Panc1 (cell line): ENCODE measurements at regions not wholly inside any gene's neighbourhood (a gene's known extent, or its start where the extent isn't known, plus 50 kb on each side); places are given as distances from the start of the nearest gene placed in this dataset.
"Not testable (repeated sequence)": the region's sequence is repeated elsewhere in the genome, so short reads cannot be mapped to it uniquely, and the experiment has no call there.

Experiments used
- ATAC-seq: fragments of 200-7000 bp; cut with Tn5 transposase; 2 replicates; pipeline ENCODE4 v1.9.1; 2020; ENCODE audit warnings: mild to moderate bottlenecking, moderate library complexity
- BruUV-seq: library from RNA; stranded (reverse); fragments of 400-500 nt; replicated peaks from 2 replicates; lab custom pipeline; 2021; lab: Mats Ljungman, UMichigan
- CTCF ChIA-PET: fragments of 300-600 bp; sonication (Branson Sonifier 250); formaldehyde crosslinking; loops from one replicate; lab custom pipeline; 2022; ENCODE audit warnings: antibody characterized with exemption; lab: Charles Lee
- POLR2A ChIA-PET: fragments of 300-600 bp; sonication (Branson Sonifier 250); formaldehyde crosslinking; loops from one replicate; lab custom pipeline; 2022; ENCODE audit warnings: antibody characterized with exemption; lab: Charles Lee
- DNase-seq: peaks from one replicate; pipeline ENCODE4 v3.0.0-alpha.2; 2010; ENCODE audit warnings: low read depth, low spot score
- H3K27ac ChIP-seq: 2 replicates; pipeline ENCODE4 v1.5.1; 2011; ENCODE audit warnings: mild to moderate bottlenecking, low read length, inconsistent platforms
- H3K27me3 ChIP-seq: fragments of 200-500 bp; sonication (Bioruptor generic); 2 replicates; pipeline ENCODE4 v1.6.0; 2014; ENCODE audit warnings: low read length, inconsistent platforms; ENCODE audit not compliant: control insufficient read depth, insufficient read depth
- H3K36me3 ChIP-seq: fragments of 200-500 bp; sonication (Bioruptor generic); 2 replicates; pipeline ENCODE4 v1.5.1; 2014; ENCODE audit warnings: inconsistent platforms, mild to moderate bottlenecking, low read length, moderate library complexity; ENCODE audit not compliant: control insufficient read depth, insufficient read depth
- H3K4me1 ChIP-seq: 2 replicates; pipeline ENCODE4 v1.5.1; 2011; ENCODE audit warnings: inconsistent platforms, mild to moderate bottlenecking, low read length, moderate library complexity; ENCODE audit not compliant: control insufficient read depth, insufficient read depth
- H3K4me3 ChIP-seq, 2 experiments: 2 replicates each; pipeline ENCODE4 v1.5.1; 2011 to 2012; ENCODE audit warnings: low read depth in 2 of 2, low read length in 2 of 2, mild to moderate bottlenecking in 2 of 2, inconsistent platforms in 1 of 2, moderate library complexity in 1 of 2
- H3K9me3 ChIP-seq: fragments of 200-500 bp; sonication (Bioruptor generic); 2 replicates; pipeline ENCODE4 v1.5.1; 2014; ENCODE audit warnings: low read depth, mild to moderate bottlenecking, inconsistent platforms, low read length, moderate library complexity; ENCODE audit not compliant: control insufficient read depth, insufficient read depth
- POLR2AphosphoS5 ChIP-seq: IDR thresholded peaks from 2 replicates; pipeline ENCODE4 v1.6.1; 2012; ENCODE audit warnings: mild to moderate bottlenecking, low read depth, low read length, moderate library complexity
- SIN3A ChIP-seq: IDR thresholded peaks from 2 replicates; pipeline ENCODE4 v1.6.1; 2012; ENCODE audit warnings: low read depth, mild to moderate bottlenecking, low read length, moderate library complexity, borderline replicate concordance; ENCODE audit not compliant: insufficient read depth
- TCF7L2 ChIP-seq: IDR thresholded peaks from 2 replicates; pipeline ENCODE4 v1.6.1; 2011; ENCODE audit warnings: mild to moderate bottlenecking, low read depth, low read length, inconsistent platforms
- in situ Hi-C: cut with HindIII; loops from 2 replicates; pipeline ENCODE4 v1.10.0; 2016; ENCODE audit warnings: low sequenced_read_pairs, low pct_unique_long_range_greater_than_20kb
- intact Hi-C: fragments of 100-400 bp; cut with micrococcal nuclease; formaldehyde crosslinking; loops from one replicate; pipeline ENCODE4 v1.10.0; 2022; ENCODE audit not compliant: unreplicated experiment
- TF ChIP-seq, protein P1 (sequence below): fragments of 450-650 bp; IDR thresholded peaks from 2 replicates; pipeline ENCODE4 v1.5.1; 2017; ENCODE audit warnings: mild to moderate bottlenecking
- TF ChIP-seq, protein P2 (sequence below), 2 experiments: IDR thresholded peaks; 2 replicates each; pipeline ENCODE4 v1.6.1; 2011 to 2012; ENCODE audit warnings: low read depth in 2 of 2, control low read depth in 1 of 2, low read length in 1 of 2, mild to moderate bottlenecking in 1 of 2, moderate library complexity in 1 of 2; ENCODE audit not compliant: insufficient read depth in 1 of 2

DNA sequence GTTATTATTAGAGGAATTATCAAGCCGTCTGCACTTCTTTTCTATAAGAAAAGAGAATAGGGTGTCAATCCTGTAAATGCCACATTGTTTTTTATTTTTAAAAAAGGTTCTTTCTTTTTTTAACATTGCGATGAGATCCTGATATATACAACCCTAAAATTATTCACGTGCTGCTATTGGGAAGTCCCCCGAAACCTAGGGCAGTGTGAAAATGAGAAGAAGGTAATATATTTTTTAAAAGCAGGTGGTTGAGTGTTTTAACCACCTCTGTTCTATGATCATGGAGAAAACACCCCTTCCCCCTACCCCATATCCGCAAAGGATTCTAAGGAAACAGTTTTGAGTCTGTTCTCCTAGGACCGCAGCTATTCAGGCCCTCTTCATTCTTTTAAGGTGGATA, 94.5 kb upstream of the KLHL14 start:
- ChIA-PET POLR2A (no interaction called here), CTCF (no interaction called here)
- no peak for ATAC-seq
- in situ Hi-C loops = no loop called here
- intact Hi-C loops = no loop called here
- TF ChIP-seq TCF7L2 (no peak), POLR2AphosphoS5 (no peak), SIN3A (no peak)
- TF ChIP-seq, protein P1, sequence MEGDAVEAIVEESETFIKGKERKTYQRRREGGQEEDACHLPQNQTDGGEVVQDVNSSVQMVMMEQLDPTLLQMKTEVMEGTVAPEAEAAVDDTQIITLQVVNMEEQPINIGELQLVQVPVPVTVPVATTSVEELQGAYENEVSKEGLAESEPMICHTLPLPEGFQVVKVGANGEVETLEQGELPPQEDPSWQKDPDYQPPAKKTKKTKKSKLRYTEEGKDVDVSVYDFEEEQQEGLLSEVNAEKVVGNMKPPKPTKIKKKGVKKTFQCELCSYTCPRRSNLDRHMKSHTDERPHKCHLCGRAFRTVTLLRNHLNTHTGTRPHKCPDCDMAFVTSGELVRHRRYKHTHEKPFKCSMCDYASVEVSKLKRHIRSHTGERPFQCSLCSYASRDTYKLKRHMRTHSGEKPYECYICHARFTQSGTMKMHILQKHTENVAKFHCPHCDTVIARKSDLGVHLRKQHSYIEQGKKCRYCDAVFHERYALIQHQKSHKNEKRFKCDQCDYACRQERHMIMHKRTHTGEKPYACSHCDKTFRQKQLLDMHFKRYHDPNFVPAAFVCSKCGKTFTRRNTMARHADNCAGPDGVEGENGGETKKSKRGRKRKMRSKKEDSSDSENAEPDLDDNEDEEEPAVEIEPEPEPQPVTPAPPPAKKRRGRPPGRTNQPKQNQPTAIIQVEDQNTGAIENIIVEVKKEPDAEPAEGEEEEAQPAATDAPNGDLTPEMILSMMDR = no peak
- TF ChIP-seq, protein P2, sequence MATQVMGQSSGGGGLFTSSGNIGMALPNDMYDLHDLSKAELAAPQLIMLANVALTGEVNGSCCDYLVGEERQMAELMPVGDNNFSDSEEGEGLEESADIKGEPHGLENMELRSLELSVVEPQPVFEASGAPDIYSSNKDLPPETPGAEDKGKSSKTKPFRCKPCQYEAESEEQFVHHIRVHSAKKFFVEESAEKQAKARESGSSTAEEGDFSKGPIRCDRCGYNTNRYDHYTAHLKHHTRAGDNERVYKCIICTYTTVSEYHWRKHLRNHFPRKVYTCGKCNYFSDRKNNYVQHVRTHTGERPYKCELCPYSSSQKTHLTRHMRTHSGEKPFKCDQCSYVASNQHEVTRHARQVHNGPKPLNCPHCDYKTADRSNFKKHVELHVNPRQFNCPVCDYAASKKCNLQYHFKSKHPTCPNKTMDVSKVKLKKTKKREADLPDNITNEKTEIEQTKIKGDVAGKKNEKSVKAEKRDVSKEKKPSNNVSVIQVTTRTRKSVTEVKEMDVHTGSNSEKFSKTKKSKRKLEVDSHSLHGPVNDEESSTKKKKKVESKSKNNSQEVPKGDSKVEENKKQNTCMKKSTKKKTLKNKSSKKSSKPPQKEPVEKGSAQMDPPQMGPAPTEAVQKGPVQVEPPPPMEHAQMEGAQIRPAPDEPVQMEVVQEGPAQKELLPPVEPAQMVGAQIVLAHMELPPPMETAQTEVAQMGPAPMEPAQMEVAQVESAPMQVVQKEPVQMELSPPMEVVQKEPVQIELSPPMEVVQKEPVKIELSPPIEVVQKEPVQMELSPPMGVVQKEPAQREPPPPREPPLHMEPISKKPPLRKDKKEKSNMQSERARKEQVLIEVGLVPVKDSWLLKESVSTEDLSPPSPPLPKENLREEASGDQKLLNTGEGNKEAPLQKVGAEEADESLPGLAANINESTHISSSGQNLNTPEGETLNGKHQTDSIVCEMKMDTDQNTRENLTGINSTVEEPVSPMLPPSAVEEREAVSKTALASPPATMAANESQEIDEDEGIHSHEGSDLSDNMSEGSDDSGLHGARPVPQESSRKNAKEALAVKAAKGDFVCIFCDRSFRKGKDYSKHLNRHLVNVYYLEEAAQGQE (IDR thresholded peaks at IDR 0.05; ENCODE audit: insufficient read depth in 1 of 2, low read depth in 2 of 2, low read length in 1 of 2) = no peak
- no peak for DNase-seq
- Histone ChIP-seq H3K4me1 (no peaks in the 10 kb centered on the region; the same call in 1 of the 2 replicates), H3K36me3 (no peaks in the 10 kb centered on the region), H3K9me3 (no peaks in the 10 kb centered on the region), H3K27ac (no peak overlapping the region), H3K27me3 (no peaks in the 10 kb centered on the region), H3K4me3 (no peak overlapping the region)
- no TSS peak for BruUV-seq

DNA sequence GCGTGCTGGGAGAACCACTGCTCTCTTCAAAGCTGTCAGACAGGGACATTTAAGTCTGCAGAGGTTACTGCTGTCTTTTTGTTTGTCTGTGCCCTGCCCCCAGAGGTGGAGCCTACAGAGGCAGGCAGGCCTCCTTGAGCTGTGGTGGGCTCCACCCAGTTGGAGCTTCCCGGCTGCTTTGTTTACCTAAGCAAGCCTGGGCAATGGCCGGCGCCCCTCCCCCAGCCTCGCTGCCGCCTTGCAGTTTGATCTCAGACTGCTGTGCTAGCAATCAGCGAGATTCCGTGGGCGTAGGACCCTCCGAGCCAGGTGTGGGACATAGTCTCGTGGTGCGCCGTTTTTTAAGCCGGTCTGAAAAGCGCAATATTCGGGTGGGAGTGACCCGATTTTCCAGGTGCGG, 89.2 kb upstream of the KLHL14 start:
- H3K27ac ChIP-seq, in situ Hi-C loops, DNase-seq, H3K4me3 ChIP-seq, intact Hi-C loops, CTCF ChIA-PET, POLR2A ChIA-PET, H3K36me3 ChIP-seq, H3K27me3 ChIP-seq, ATAC-seq, BruUV-seq, H3K9me3 ChIP-seq, H3K4me1 ChIP-seq: not testable (repeated sequence)

DNA sequence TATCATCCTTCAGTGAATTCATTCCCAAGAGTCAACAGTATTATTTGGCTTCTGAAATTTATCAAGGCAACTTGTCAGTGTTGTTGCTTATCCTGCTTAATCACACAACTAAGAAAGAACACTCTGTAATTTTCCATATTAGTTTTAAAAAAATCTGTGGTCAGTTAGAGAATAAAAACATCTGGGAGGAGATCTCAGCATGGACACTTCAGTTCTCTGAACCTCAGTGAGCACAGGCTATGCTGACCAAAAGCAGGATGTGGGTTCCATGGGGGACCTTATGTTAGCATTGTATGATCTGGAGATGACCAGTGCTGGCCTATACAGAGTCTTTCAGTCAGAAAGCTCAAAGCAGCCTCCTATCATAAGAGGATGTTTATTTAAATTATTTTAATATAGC, 79.1 kb upstream of the KLHL14 start:
- DNase-seq (no peak), ATAC-seq (no peak)
- no peak overlapping the region for H3K27ac ChIP-seq
- H3K9me3 ChIP-seq = no peaks in the 10 kb centered on the region
- no peak for TF ChIP-seq POLR2AphosphoS5
- TF ChIP-seq, protein P1 = no peak
- no peak for TF ChIP-seq SIN3A
- TF ChIP-seq TCF7L2 = no peak
- TF ChIP-seq, protein P2 (IDR thresholded peaks at IDR 0.05; ENCODE audit: insufficient read depth in 1 of 2, low read depth in 2 of 2, low read length in 1 of 2) = no peak
- in situ Hi-C loops = no loop called here
- BruUV-seq = no TSS peak
- CTCF ChIA-PET = no interaction called here
- no peaks in the 10 kb centered on the region for H3K4me1 ChIP-seq
- H3K4me3 ChIP-seq = no peak overlapping the region
- no peaks in the 10 kb centered on the region for H3K36me3 ChIP-seq
- no peaks in the 10 kb centered on the region for H3K27me3 ChIP-seq
- POLR2A ChIA-PET = no interaction called here
- intact Hi-C loops = no loop called here
